GM13977 (cell line): ENCODE measurements at regions not wholly inside any gene's neighbourhood (a gene's known extent, or its start where the extent isn't known, plus 50 kb on each side); places are given as distances from the start of the nearest gene placed in this dataset.
"Not testable (repeated sequence)": the region's sequence is repeated elsewhere in the genome, so short reads cannot be mapped to it uniquely, and the experiment has no call there.

Source experiments
- DNase-seq: peaks from one replicate; pipeline ENCODE4 v3.0.0; 2012; ENCODE audit warnings: low spot score
- in situ Hi-C: fragments of 300-500 bp; cut with MboI; formaldehyde crosslinking; loops from one replicate; pipeline ENCODE4 v1.12.0; 2022; ENCODE audit warnings: low sequenced_read_pairs, low pct_unique_long_range_greater_than_20kb, mixed read lengths, inconsistent platforms; ENCODE audit not compliant: unreplicated experiment
- TF ChIP-seq, protein P1 (sequence below): IDR thresholded peaks from 2 replicates; pipeline ENCODE4 v1.5.1; 2012; ENCODE audit warnings: mild to moderate bottlenecking, control low read depth; ENCODE audit not compliant: insufficient read depth; ENCODE audit errors: extremely low read depth, missing control alignments

DNA sequence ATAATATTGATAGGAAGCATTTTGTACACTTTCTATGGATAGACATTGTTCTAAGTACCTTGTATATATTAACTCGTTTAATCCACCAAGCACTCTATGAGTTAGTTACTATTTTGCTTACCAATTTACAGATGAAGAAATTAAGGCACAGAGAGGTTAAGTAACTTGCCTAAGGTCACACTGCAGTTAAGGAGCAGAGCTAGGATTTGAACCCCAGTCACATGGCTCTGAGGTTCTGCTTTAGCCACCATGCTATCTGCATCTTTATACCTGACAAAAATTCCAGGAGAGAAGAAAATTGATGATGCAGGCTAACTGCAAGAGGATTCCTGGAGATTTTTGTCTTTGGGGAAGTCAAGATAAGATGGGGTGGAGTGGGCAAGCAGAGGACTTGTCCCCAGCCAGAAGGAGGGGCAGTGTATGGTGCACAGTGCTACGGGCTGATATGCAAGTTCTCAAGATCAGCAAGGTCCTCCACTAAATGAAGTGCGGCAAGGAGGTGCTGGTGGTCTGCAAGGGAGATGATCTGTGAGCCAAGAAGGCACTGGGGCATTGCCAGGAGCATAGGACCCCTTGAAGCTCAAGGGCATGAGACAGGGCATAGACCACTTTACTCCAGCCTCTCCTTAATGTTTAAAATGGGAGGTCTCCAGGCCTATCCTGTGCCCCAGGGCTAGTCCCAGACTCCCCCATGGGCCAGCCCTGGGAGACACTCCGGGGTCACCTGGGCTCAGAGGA is 430.6 kb downstream of the RPS24 start:
- TF ChIP-seq, protein P1, sequence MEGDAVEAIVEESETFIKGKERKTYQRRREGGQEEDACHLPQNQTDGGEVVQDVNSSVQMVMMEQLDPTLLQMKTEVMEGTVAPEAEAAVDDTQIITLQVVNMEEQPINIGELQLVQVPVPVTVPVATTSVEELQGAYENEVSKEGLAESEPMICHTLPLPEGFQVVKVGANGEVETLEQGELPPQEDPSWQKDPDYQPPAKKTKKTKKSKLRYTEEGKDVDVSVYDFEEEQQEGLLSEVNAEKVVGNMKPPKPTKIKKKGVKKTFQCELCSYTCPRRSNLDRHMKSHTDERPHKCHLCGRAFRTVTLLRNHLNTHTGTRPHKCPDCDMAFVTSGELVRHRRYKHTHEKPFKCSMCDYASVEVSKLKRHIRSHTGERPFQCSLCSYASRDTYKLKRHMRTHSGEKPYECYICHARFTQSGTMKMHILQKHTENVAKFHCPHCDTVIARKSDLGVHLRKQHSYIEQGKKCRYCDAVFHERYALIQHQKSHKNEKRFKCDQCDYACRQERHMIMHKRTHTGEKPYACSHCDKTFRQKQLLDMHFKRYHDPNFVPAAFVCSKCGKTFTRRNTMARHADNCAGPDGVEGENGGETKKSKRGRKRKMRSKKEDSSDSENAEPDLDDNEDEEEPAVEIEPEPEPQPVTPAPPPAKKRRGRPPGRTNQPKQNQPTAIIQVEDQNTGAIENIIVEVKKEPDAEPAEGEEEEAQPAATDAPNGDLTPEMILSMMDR: no peak
- in situ Hi-C loops: no loop called here
- DNase-seq: no peak

DNA sequence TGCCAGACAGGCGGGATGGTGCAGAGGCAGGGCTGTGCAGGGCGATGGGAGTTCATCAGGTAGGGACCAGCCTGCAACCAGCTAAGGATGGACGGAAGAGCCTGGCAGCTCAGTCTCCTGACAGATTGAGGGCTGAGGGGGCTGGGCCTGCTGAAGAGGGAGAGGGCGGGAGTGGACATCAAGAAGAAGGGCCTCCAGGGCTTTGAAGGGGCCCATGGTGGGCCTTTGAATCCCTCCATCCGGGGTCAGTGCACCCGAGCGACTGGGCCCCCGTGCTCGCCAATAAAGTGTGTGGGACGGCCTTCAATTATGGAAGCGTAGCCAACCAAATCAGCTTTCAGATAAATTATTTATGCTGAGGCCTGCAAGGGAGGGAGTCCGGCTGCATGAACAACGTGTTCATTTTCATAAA is 431.2 kb downstream of the RPS24 start:
- in situ Hi-C loops: no loop called here
- DNase-seq: no peak
- TF ChIP-seq, protein P1: no peak

DNA sequence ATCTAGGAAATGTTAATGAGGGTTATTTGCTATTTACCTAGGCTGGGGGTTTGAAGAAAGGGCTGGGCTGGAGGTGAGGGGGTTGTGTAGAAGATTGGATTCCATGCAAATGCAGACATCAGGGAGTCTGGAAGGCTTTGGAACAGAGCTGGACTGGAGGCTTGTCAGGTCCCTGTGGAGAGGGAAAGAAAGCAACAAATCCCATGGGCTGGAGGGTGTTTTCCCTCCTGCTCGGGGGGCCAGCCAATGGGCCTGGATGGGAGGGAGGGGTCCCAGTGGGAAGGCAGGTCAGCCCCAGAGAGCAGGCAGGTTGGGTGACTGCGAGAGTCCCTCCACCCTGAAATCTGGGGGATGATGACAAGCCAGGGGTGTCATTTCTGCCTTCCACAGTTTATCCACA is 431.8 kb downstream of the RPS24 start:
- DNase-seq: no peak
- TF ChIP-seq, protein P1: no peak
- in situ Hi-C loops: no loop called here

DNA sequence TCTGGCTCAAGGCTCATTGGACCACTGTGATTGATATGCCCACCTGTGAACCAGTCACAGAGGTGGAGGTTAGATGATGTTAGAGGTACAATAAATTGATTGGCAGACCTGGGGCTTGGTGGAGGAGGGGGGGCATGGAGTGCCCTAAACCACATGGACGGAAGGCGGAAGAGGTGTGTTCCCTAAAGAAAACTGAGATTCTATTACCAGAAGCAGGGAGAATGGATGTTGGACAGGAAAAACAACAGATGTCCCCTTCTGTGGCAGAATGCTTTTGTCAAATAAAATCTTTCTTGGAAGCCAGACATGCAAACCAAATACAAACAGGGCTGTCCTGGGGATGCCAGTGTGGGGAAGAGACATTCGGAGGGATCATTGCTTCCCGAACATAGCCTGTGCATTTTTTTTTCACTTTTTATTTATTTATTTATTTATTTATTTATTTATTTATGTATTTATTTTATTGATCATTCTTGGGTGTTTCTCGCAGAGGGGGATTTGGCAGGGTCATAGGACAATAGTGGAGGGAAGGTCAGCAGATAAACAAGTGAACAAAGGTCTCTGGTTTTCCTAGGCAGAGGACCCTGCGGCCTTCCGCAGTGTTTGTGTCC is 433.9 kb downstream of the RPS24 start:
- TF ChIP-seq, protein P1: no peak
- DNase-seq: no peak
- in situ Hi-C loops: no loop called here

DNA sequence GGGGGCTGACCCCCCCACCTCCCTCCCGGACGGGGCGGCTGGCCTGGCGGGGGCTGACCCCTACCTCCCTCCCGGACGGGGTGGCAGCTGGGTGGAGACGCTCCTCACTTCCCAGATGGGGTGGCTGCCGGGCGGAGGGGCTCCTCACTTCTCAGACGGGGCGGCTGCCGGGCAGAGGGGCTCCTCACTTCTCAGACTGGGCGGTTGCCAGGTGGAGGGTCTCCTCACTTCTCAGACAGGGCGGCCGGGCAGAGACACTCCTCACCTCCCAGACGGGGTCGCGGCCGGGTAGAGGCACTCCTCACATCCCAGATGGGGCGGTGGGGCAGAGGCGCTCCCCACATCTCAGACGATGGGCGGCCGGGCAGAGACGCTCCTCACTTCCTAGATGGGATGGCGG is 435.1 kb downstream of the RPS24 start:
- in situ Hi-C loops, DNase-seq: not testable (repeated sequence)

DNA sequence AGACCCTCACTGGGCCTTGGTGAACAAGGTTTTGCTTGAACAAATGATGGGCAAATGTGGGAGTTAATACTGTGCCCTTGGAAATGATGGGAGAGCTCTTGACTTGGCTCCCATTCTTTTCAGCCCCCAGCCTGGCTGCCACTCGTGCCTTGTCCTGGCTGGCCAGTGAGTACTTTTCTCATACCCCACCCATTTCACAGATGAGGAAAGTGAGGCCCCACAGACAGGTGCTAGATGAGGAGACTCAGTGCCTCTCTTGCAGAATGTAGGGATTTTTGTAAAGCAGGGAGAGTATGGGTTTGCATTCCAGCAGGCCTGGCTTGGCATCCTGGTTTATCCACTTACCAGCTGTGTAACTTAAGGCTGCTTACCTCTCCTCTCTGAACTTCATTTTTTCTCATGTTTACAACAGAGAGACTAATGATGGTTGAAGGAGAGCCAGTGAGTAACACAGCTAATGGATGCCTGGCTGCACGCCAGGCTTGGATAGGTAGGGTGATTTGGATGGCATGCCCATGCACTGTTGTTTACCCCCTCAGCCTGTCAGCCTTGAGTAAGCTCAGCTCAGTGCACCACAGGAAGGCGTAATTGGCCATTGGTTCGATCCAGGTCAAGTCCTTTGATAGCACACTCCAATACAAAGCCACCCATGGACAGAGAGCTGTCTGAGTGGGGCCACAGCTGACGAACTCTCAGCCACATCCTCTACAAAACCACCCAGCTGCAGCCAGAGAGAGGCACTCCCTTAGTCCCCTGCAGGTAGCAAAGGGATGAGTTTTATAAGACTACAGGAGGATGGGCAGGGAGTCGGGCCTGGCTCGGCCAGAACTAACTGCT is 436.8 kb downstream of the RPS24 start:
- in situ Hi-C loops: no loop called here
- DNase-seq: no peak
- TF ChIP-seq, protein P1: no peak

DNA sequence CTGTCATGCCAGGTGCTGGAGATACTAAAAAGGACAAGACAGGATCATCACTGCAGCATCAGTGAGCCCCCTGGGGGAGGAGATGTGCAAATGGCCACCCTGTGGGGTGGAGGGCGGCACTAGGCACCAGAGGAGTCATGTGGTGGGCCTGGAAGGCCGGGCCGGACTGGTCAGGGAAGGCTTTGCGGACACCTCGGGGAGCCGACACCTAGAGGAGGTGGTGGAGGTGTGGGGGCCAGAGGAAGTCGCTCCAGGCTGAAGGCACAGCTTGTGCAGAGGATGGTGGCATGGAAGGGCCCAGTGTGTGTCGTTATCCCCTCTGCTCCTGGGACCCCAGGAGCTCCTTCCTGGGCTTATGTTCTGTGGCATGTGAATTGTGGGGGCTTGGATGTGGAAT is 437.7 kb downstream of the RPS24 start:
- in situ Hi-C loops: no loop called here
- TF ChIP-seq, protein P1: no peak
- DNase-seq: no peak
